CD4-positive, CD25-positive, alpha-beta regulatory T cell (primary cell): ENCODE measurements at regions not wholly inside any gene's neighbourhood (a gene's known extent, or its start where the extent isn't known, plus 50 kb on each side); places are given as distances from the start of the nearest gene placed in this dataset.

Source experiments
- ATAC-seq, 2 donors: fragments of 150-1000 bp; cut with Tn5 transposase; one replicate each; pipeline ENCODE4 v1.10.0; 2021; ENCODE audit warnings: low read depth in 2 of 2, moderate number of reproducible peaks in 2 of 2, moderate library complexity in 1 of 2
- DNase-seq, 3 donors: peaks; one replicate each; pipeline versions ENCODE4 v3.0.0 to v3.0.0-alpha.2; 2012 to 2022; ENCODE audit warnings: mixed read lengths in 1 of 3
- H3K27ac ChIP-seq: one replicate; pipeline ENCODE4 v1.7.0; 2013; ENCODE audit warnings: mild to moderate bottlenecking, low read length; ENCODE audit not compliant: insufficient read depth, poor library complexity, severe bottlenecking
- H3K27me3 ChIP-seq: one replicate; pipeline ENCODE4 v1.7.0; 2013; ENCODE audit warnings: low read length; ENCODE audit not compliant: control insufficient read depth, insufficient read depth
- H3K36me3 ChIP-seq: one replicate; pipeline ENCODE4 v1.7.0; 2013; ENCODE audit warnings: mild to moderate bottlenecking, low read length, moderate library complexity; ENCODE audit not compliant: control insufficient read depth, insufficient read depth
- H3K4me1 ChIP-seq: 2 replicates; pipeline ENCODE4 v1.7.0; 2013; ENCODE audit warnings: mild to moderate bottlenecking, low read length; ENCODE audit not compliant: insufficient read depth, control insufficient read depth, poor library complexity, severe bottlenecking
- H3K4me3 ChIP-seq: one replicate; pipeline ENCODE4 v1.7.0; 2013; ENCODE audit warnings: low read depth, mild to moderate bottlenecking, low read length, moderate library complexity
- H3K9me3 ChIP-seq, 2 experiments: 1 replicate in 1 of 2; 2 replicates in 1 of 2; pipeline ENCODE4 v1.7.0; 2013; ENCODE audit warnings: low read length in 2 of 2, mild to moderate bottlenecking in 1 of 2, moderate library complexity in 1 of 2; ENCODE audit not compliant: control insufficient read depth in 2 of 2
- H3K27ac Mint-ChIP-seq, 3 donors: one replicate each; pipeline ENCODE4 v1.8.0; 2020 to 2022; ENCODE audit warnings: mild to moderate bottlenecking in 3 of 3, mixed read lengths in 3 of 3, moderate library complexity in 2 of 3
- H3K27me3 Mint-ChIP-seq: one replicate; pipeline ENCODE4 v1.8.0; 2022; ENCODE audit warnings: mild to moderate bottlenecking, mixed read lengths
- H3K36me3 Mint-ChIP-seq: one replicate; pipeline ENCODE4 v1.8.0; 2020; ENCODE audit warnings: mixed read lengths
- H3K4me1 Mint-ChIP-seq, 4 donors: one replicate each; pipeline ENCODE4 v1.8.0; 2020 to 2022; ENCODE audit warnings: mixed read lengths in 4 of 4, mild to moderate bottlenecking in 1 of 4
- H3K4me3 Mint-ChIP-seq, 4 donors: one replicate each; pipeline ENCODE4 v1.8.0; 2020 to 2022; ENCODE audit warnings: mild to moderate bottlenecking in 4 of 4, mixed read lengths in 4 of 4, moderate library complexity in 3 of 4
- H3K9me3 Mint-ChIP-seq, 7 donors: one replicate each; pipeline ENCODE4 v1.8.0; 2020 to 2022; ENCODE audit warnings: mixed read lengths in 7 of 7, mild to moderate bottlenecking in 3 of 7, moderate library complexity in 2 of 7

GRCh38 chr5:133730346-133730745 is 118.0 kb upstream of the FSTL4 start:
- H3K4me1 Mint-ChIP-seq = no peaks in the 10 kb centered on the region
- H3K4me3 Mint-ChIP-seq = no peak overlapping the region

GRCh38 chr5:133729800-133730199 is 117.5 kb upstream of the FSTL4 start:
- H3K27ac ChIP-seq = no peak overlapping the region
- H3K9me3 Mint-ChIP-seq = peaks cover 0 to 3% (median 0%) of the 10 kb centered on the region in 7 donors
- no peaks in the 10 kb centered on the region for H3K36me3 ChIP-seq
- no peak overlapping the region for H3K4me3 Mint-ChIP-seq
- no peak for DNase-seq
- H3K4me1 ChIP-seq = no peaks in the 10 kb centered on the region
- no peak overlapping the region for H3K27ac Mint-ChIP-seq
- H3K27me3 ChIP-seq = no peaks in the 10 kb centered on the region
- H3K27me3 Mint-ChIP-seq = peaks cover 13% of the 10 kb centered on the region
- no peak overlapping the region for H3K4me3 ChIP-seq
- no peaks in the 10 kb centered on the region for H3K4me1 Mint-ChIP-seq
- no peaks in the 10 kb centered on the region for H3K36me3 Mint-ChIP-seq
- no peaks in the 10 kb centered on the region for H3K9me3 ChIP-seq
- ATAC-seq = no peak

More at GRCh38 chr5:133730346-133730745, 118.0 kb upstream of the FSTL4 start:
- Histone ChIP-seq H3K27ac (no peak overlapping the region), H3K27me3 (no peaks in the 10 kb centered on the region), H3K36me3 (no peaks in the 10 kb centered on the region), H3K9me3 (no peaks in the 10 kb centered on the region), H3K4me3 (no peak overlapping the region), H3K4me1 (no peaks in the 10 kb centered on the region)
- no peak for DNase-seq
- ATAC-seq = no peak
- Mint-ChIP-seq H3K9me3 (peaks cover 0 to 3% (median 0%) of the 10 kb centered on the region in 7 donors), H3K36me3 (no peaks in the 10 kb centered on the region), H3K27me3 (peaks cover 9% of the 10 kb centered on the region), H3K27ac (no peak overlapping the region)

GRCh38 chr5:133728475-133728874 is 116.1 kb upstream of the FSTL4 start:
- peaks cover 0 to 3% (median 0%) of the 10 kb centered on the region in 7 donors for H3K9me3 Mint-ChIP-seq
- Histone ChIP-seq H3K27ac (no peak overlapping the region), H3K4me3 (no peak overlapping the region), H3K4me1 (no peaks in the 10 kb centered on the region), H3K27me3 (no peaks in the 10 kb centered on the region), H3K36me3 (no peaks in the 10 kb centered on the region), H3K9me3 (no peaks in the 10 kb centered on the region)
- ATAC-seq (no peak), DNase-seq (no peak)
- no peaks in the 10 kb centered on the region for H3K36me3 Mint-ChIP-seq
- H3K27me3 Mint-ChIP-seq = peaks cover 13% of the 10 kb centered on the region
- H3K27ac Mint-ChIP-seq = no peak overlapping the region
- H3K4me1 Mint-ChIP-seq = no peaks in the 10 kb centered on the region
- H3K4me3 Mint-ChIP-seq = no peak overlapping the region

GRCh38 chr5:133727636-133728035 is 115.3 kb upstream of the FSTL4 start:
- Mint-ChIP-seq H3K27ac (no peak overlapping the region), H3K27me3 (peaks cover 13% of the 10 kb centered on the region), H3K9me3 (peaks cover 0 to 6% (median 2%) of the 10 kb centered on the region in 7 donors), H3K4me1 (no peaks in the 10 kb centered on the region), H3K36me3 (no peaks in the 10 kb centered on the region), H3K4me3 (no peak overlapping the region)
- no peak overlapping the region for H3K27ac ChIP-seq
- peaks cover 0 to under 1% of the 10 kb centered on the region in 2 experiments for H3K9me3 ChIP-seq
- DNase-seq (no peak), ATAC-seq (no peak)
- no peak overlapping the region for H3K4me3 ChIP-seq
- no peaks in the 10 kb centered on the region for H3K4me1 ChIP-seq
- H3K36me3 ChIP-seq = no peaks in the 10 kb centered on the region
- H3K27me3 ChIP-seq = no peaks in the 10 kb centered on the region

GRCh38 chr5:133723651-133724366 is 111.5 kb upstream of the FSTL4 start:
- Histone ChIP-seq H3K36me3 (no peaks in the 10 kb centered on the region), H3K27me3 (no peaks in the 10 kb centered on the region), H3K9me3 (peaks cover 14% of the 10 kb centered on the region in 2 experiments), H3K4me1 (no peaks in the 10 kb centered on the region), H3K4me3 (no peak overlapping the region), H3K27ac (no peak overlapping the region)
- Mint-ChIP-seq H3K4me1 (no peaks in the 10 kb centered on the region), H3K9me3 (peaks cover 0 to 21% (median 9%) of the 10 kb centered on the region in 7 donors), H3K27me3 (peaks cover 13% of the 10 kb centered on the region), H3K27ac (no peak overlapping the region), H3K36me3 (peaks cover 4% of the 10 kb centered on the region), H3K4me3 (no peak overlapping the region)
- no peak for ATAC-seq
- DNase-seq = no peak

- Mint-ChIP-seq H3K4me3 (no peak overlapping the region), H3K27me3 (peaks cover 13% of the 10 kb centered on the region), H3K9me3 (peaks cover 0 to 21% (median 9%) of the 10 kb centered on the region in 7 donors), H3K36me3 (peaks cover 4% of the 10 kb centered on the region), H3K4me1 (no peaks in the 10 kb centered on the region), H3K27ac (no peak overlapping the region)
- Histone ChIP-seq H3K36me3 (no peaks in the 10 kb centered on the region), H3K27me3 (no peaks in the 10 kb centered on the region), H3K4me1 (no peaks in the 10 kb centered on the region), H3K27ac (no peak overlapping the region), H3K9me3 (peaks cover 14% of the 10 kb centered on the region in 2 experiments), H3K4me3 (no peak overlapping the region)
- no peak for DNase-seq
- no peak for ATAC-seq
These were observed 110.8 kb upstream of the FSTL4 start for GRCh38 chr5:133723126-133723525.

GRCh38 chr5:133721365-133721764 is 109.0 kb upstream of the FSTL4 start:
- no peaks in the 10 kb centered on the region for H3K4me1 Mint-ChIP-seq
- DNase-seq (no peak), ATAC-seq (no peak)
- no peak overlapping the region for H3K4me3 ChIP-seq
- peaks cover 0 to 21% (median 9%) of the 10 kb centered on the region in 7 donors for H3K9me3 Mint-ChIP-seq
- no peak overlapping the region for H3K27ac ChIP-seq
- no peak overlapping the region for H3K27ac Mint-ChIP-seq
- H3K36me3 Mint-ChIP-seq = peaks cover 4% of the 10 kb centered on the region
- H3K4me3 Mint-ChIP-seq = no peak overlapping the region
- H3K27me3 Mint-ChIP-seq = peaks cover 12% of the 10 kb centered on the region
- H3K27me3 ChIP-seq = no peaks in the 10 kb centered on the region
- no peaks in the 10 kb centered on the region for H3K36me3 ChIP-seq
- no peaks in the 10 kb centered on the region for H3K4me1 ChIP-seq
- peaks cover 14% of the 10 kb centered on the region in 2 experiments for H3K9me3 ChIP-seq

- Mint-ChIP-seq H3K9me3 (peaks cover 0 to 21% (median 9%) of the 10 kb centered on the region in 7 donors), H3K36me3 (peaks cover 4% of the 10 kb centered on the region), H3K27me3 (peaks cover 22% of the 10 kb centered on the region), H3K4me3 (no peak overlapping the region), H3K27ac (no peak overlapping the region), H3K4me1 (no peaks in the 10 kb centered on the region)
- Histone ChIP-seq H3K36me3 (no peaks in the 10 kb centered on the region), H3K4me3 (no peak overlapping the region), H3K27me3 (no peaks in the 10 kb centered on the region), H3K27ac (no peak overlapping the region), H3K4me1 (no peaks in the 10 kb centered on the region), H3K9me3 (peaks cover 14% of the 10 kb centered on the region in 2 experiments)
- ATAC-seq = no peak
- DNase-seq = no peak
These were observed 106.1 kb upstream of the FSTL4 start for GRCh38 chr5:133718457-133718856.
